Tibial artery (tissue), 4 donors: ENCODE measurements at regions not wholly inside any gene's neighbourhood (a gene's known extent, or its start where the extent isn't known, plus 50 kb on each side); places are given as distances from the start of the nearest gene placed in this dataset.

Experiments used
- DNase-seq, 2 donors: peaks; one replicate each; pipeline ENCODE4 v3.0.0-alpha.2; 2019
- H3K27ac ChIP-seq, 2 donors: fragments of 200-600 bp; sonication (generic) in 1 of 2; 1 replicate in 1 of 2; 2 replicates in 1 of 2; pipeline ENCODE4 v1.5.1; 2018 to 2019; ENCODE audit warnings: mild to moderate bottlenecking in 1 of 2
- H3K27me3 ChIP-seq, 2 donors: fragments of 200-600 bp; sonication (generic) in 1 of 2; one replicate each; pipeline versions ENCODE4 v1.5.1 to v1.6.0; 2016 to 2019
- H3K36me3 ChIP-seq, 3 donors: fragments of 200-600 bp; sonication (generic) in 2 of 3; one replicate each; pipeline ENCODE4 v1.5.1; 2016 to 2019; ENCODE audit warnings: mild to moderate bottlenecking in 2 of 3
- H3K4me1 ChIP-seq, 4 donors: fragments of 200-600 bp; sonication (generic) in 2 of 4; 1 replicate in 3 of 4; 2 replicates in 1 of 4; pipeline ENCODE4 v1.5.1; 2016 to 2019
- H3K4me3 ChIP-seq, 2 donors: fragments of 200-600 bp; sonication (generic) in 1 of 2; 1 replicate in 1 of 2; 2 replicates in 1 of 2; pipeline ENCODE4 v1.5.1; 2018 to 2019; ENCODE audit warnings: mild to moderate bottlenecking in 2 of 2
- H3K9me3 ChIP-seq, 3 donors: fragments of 200-600 bp; sonication (generic) in 1 of 3; one replicate each; pipeline ENCODE4 v1.5.1; 2016 to 2019
- CTCF ChIP-seq, 2 experiments: fragments of 200-600 bp in 1 of 2; fragments of 450-650 bp in 1 of 2; IDR thresholded peaks; one replicate each; pipeline ENCODE4 v1.5.1; 2017 to 2019; ENCODE audit warnings: antibody characterized with exemption in 2 of 2, mild to moderate bottlenecking in 1 of 2, moderate library complexity in 1 of 2
- intact Hi-C: fragments of 100-400 bp; cut with DNase I; formaldehyde crosslinking; loops from one replicate; pipeline ENCODE4 v1.15.0; 2023; ENCODE audit warnings: low total_unique reads

GRCh38 chr18:39770399-39770798, 2184.6 kb upstream of the PIK3C3 start:
- Histone ChIP-seq H3K27ac (no peak overlapping the region), H3K27me3 (no peaks in the 10 kb centered on the region), H3K4me3 (no peak overlapping the region), H3K9me3 (no peaks in the 10 kb centered on the region), H3K4me1 (no peaks in the 10 kb centered on the region), H3K36me3 (no peaks in the 10 kb centered on the region)
- intact Hi-C loops, result no loop called here
- no peak for TF ChIP-seq CTCF (IDR thresholded peaks at IDR 0.05)
- no peak for DNase-seq

- Histone ChIP-seq H3K27ac (no peak overlapping the region), H3K9me3 (no peaks in the 10 kb centered on the region), H3K4me3 (no peak overlapping the region), H3K36me3 (no peaks in the 10 kb centered on the region), H3K4me1 (no peaks in the 10 kb centered on the region), H3K27me3 (no peaks in the 10 kb centered on the region)
- DNase-seq, result no peak
- intact Hi-C loops, result no loop called here
- TF ChIP-seq CTCF (IDR thresholded peaks at IDR 0.05), result no peak
Measured at GRCh38 chr18:39764873-39765272, 2190.2 kb upstream of the PIK3C3 start.

GRCh38 chr18:39761273-39761672, 2193.8 kb upstream of the PIK3C3 start:
- Histone ChIP-seq H3K4me3 (no peak overlapping the region), H3K27ac (no peak overlapping the region), H3K4me1 (no peaks in the 10 kb centered on the region), H3K9me3 (no peaks in the 10 kb centered on the region), H3K27me3 (no peaks in the 10 kb centered on the region), H3K36me3 (no peaks in the 10 kb centered on the region)
- DNase-seq, result no peak
- intact Hi-C loops, result no loop called here
- TF ChIP-seq CTCF (IDR thresholded peaks at IDR 0.05), result no peak

- no peak overlapping the region for H3K27ac ChIP-seq
- TF ChIP-seq CTCF (IDR thresholded peaks at IDR 0.05), result no peak
- no peaks in the 10 kb centered on the region for H3K27me3 ChIP-seq
Measured at GRCh38 chr18:39759926-39760325, 2194.3 kb upstream of the CELF4 start.

GRCh38 chr18:39753178-39753577, 2187.6 kb upstream of the CELF4 start:
- intact Hi-C loops, result no loop called here
- no peak for DNase-seq

More at GRCh38 chr18:39759926-39760325, 2194.3 kb upstream of the CELF4 start:
- no peaks in the 10 kb centered on the region for H3K9me3 ChIP-seq
- no peaks in the 10 kb centered on the region for H3K36me3 ChIP-seq
- no peak overlapping the region for H3K4me3 ChIP-seq
- no peak for DNase-seq
- intact Hi-C loops, result no loop called here
- no peaks in the 10 kb centered on the region for H3K4me1 ChIP-seq

More at GRCh38 chr18:39753178-39753577, 2187.6 kb upstream of the CELF4 start:
- H3K4me3 ChIP-seq, result no peak overlapping the region
- H3K27me3 ChIP-seq, result no peaks in the 10 kb centered on the region
- H3K4me1 ChIP-seq, result no peaks in the 10 kb centered on the region
- TF ChIP-seq CTCF (IDR thresholded peaks at IDR 0.05), result no peak
- H3K9me3 ChIP-seq, result no peaks in the 10 kb centered on the region
- H3K36me3 ChIP-seq, result no peaks in the 10 kb centered on the region
- no peak overlapping the region for H3K27ac ChIP-seq
